HepG2 (cell line): ENCODE measurements at regions not wholly inside any gene's neighbourhood (a gene's known extent, or its start where the extent isn't known, plus 50 kb on each side); places are given as distances from the start of the nearest gene placed in this dataset.

Source experiments
- ADNP ChIP-seq: sonication (generic); formaldehyde crosslinking; IDR thresholded peaks from 2 replicates; pipeline ENCODE4 v1.4.0; 2020; ENCODE audit warnings: missing genetic modification reagents
- FOXO1 ChIP-seq: sonication (generic); formaldehyde crosslinking; IDR thresholded peaks from 2 replicates; pipeline ENCODE4 v1.4.0; 2020; ENCODE audit warnings: missing genetic modification reagents
- NCOA2 ChIP-seq: sonication (generic); formaldehyde crosslinking; IDR thresholded peaks from 2 replicates; pipeline ENCODE4 v1.8.0; 2022; ENCODE audit warnings: inconsistent platforms
- PAWR ChIP-seq: sonication (generic); formaldehyde crosslinking; IDR thresholded peaks from 2 replicates; pipeline ENCODE4 v1.4.0; 2020; ENCODE audit warnings: missing genetic modification reagents, mild to moderate bottlenecking, borderline replicate concordance
- REXO4 ChIP-seq: sonication (generic); formaldehyde crosslinking; IDR thresholded peaks from 2 replicates; pipeline ENCODE4 v1.8.0; 2022; ENCODE audit warnings: missing genetic modification reagents, mild to moderate bottlenecking, borderline replicate concordance
- SRY ChIP-seq: sonication (generic); formaldehyde crosslinking; IDR thresholded peaks from 2 replicates; pipeline ENCODE4 v1.8.0; 2022; ENCODE audit warnings: mild to moderate bottlenecking, missing genetic modification reagents
- U2AF2 ChIP-seq: fragments of 200-400 bp; formaldehyde crosslinking; IDR thresholded peaks from 2 replicates; pipeline ENCODE4 v1.6.1; 2017; ENCODE audit warnings: low read depth, mild to moderate bottlenecking, low read length
- ZFP1 ChIP-seq: IDR thresholded peaks from 2 replicates; pipeline ENCODE4 v1.6.1; 2016
- ZNF432 ChIP-seq: sonication (generic); formaldehyde crosslinking; IDR thresholded peaks from 2 replicates; pipeline ENCODE4 v1.5.0; 2020; ENCODE audit warnings: missing genetic modification reagents, mild to moderate bottlenecking, borderline replicate concordance
- ZNF44 ChIP-seq: sonication (generic); formaldehyde crosslinking; IDR thresholded peaks from 2 replicates; pipeline ENCODE4 v1.5.1; 2020; ENCODE audit warnings: mild to moderate bottlenecking, missing genetic modification reagents
- ZNF766 ChIP-seq: sonication (generic); formaldehyde crosslinking; IDR thresholded peaks from 2 replicates; pipeline ENCODE4 v1.5.0; 2020; ENCODE audit warnings: missing genetic modification reagents, borderline replicate concordance
- ZNF83 ChIP-seq: sonication (generic); formaldehyde crosslinking; IDR thresholded peaks from 2 replicates; pipeline ENCODE4 v1.4.0; 2020; ENCODE audit warnings: missing genetic modification reagents, mild to moderate bottlenecking, borderline replicate concordance
- TF ChIP-seq, protein P1 (sequence below): sonication (generic); formaldehyde crosslinking; IDR thresholded peaks from 2 replicates; pipeline ENCODE4 v1.4.0; 2020; ENCODE audit warnings: missing genetic modification reagents
- TF ChIP-seq, protein P2 (sequence below): sonication (generic); formaldehyde crosslinking; IDR thresholded peaks from 2 replicates; pipeline ENCODE4 v1.4.0; 2020; ENCODE audit warnings: mild to moderate bottlenecking, low read depth, missing genetic modification reagents
- TF ChIP-seq, protein P3 (sequence below): sonication (generic); formaldehyde crosslinking; IDR thresholded peaks from 2 replicates; pipeline ENCODE4 v1.5.1; 2020; ENCODE audit warnings: mild to moderate bottlenecking, missing genetic modification reagents, borderline replicate concordance
- TF ChIP-seq, protein P4 (sequence below): IDR thresholded peaks from 2 replicates; pipeline ENCODE4 v1.6.1; 2016
- TF ChIP-seq, protein P5 (sequence below): sonication (generic); formaldehyde crosslinking; conservative IDR thresholded peaks from 2 replicates; pipeline ENCODE4 v1.4.0; 2020; ENCODE audit warnings: mild to moderate bottlenecking, missing genetic modification reagents, moderate library complexity

DNA sequence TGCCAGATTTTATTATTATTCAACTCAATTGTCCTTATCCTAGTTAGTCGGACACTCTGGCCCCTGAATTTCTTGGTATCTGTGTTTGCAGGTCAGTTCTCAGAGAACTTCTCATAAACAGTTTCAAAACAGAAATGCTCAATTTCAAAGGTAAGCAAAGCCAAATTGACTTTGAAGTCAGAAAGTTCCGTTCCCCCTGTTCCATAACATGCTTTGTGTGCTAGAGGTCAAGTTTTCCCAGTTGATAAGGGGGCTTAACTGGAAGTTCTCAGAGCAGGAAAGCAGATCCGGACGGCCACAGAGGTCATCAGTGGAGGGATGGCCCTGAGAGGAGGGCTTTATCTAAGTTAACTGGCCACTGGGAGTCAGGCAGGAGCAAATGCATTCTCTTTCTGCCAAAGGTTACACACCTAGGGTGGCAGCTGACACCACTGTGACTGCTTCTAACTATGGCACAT lies 417.2 kb downstream of the COG6 start (continued):
- TF ChIP-seq ZNF432 (no peak), ZNF83 (CRISPR knock-in tag) (no peak), ZNF766 (CRISPR knock-in tag) (no peak), ZFP1 (CRISPR knock-in tag) (peak; percentile 68; the same call in 1 of the 2 replicates), REXO4 (CRISPR knock-in tag) (no peak), ZNF44 (CRISPR knock-in tag) (no peak), NCOA2 (CRISPR knock-in tag) (peak; percentile 97), U2AF2 (no peak), SRY (CRISPR knock-in tag) (no peak), FOXO1 (CRISPR knock-in tag) (peak; percentile 95), PAWR (CRISPR knock-in tag) (no peak), ADNP (no peak)
- TF ChIP-seq, protein P1, sequence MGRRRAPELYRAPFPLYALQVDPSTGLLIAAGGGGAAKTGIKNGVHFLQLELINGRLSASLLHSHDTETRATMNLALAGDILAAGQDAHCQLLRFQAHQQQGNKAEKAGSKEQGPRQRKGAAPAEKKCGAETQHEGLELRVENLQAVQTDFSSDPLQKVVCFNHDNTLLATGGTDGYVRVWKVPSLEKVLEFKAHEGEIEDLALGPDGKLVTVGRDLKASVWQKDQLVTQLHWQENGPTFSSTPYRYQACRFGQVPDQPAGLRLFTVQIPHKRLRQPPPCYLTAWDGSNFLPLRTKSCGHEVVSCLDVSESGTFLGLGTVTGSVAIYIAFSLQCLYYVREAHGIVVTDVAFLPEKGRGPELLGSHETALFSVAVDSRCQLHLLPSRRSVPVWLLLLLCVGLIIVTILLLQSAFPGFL (CRISPR knock-in tag), result no peak
- TF ChIP-seq, protein P2, sequence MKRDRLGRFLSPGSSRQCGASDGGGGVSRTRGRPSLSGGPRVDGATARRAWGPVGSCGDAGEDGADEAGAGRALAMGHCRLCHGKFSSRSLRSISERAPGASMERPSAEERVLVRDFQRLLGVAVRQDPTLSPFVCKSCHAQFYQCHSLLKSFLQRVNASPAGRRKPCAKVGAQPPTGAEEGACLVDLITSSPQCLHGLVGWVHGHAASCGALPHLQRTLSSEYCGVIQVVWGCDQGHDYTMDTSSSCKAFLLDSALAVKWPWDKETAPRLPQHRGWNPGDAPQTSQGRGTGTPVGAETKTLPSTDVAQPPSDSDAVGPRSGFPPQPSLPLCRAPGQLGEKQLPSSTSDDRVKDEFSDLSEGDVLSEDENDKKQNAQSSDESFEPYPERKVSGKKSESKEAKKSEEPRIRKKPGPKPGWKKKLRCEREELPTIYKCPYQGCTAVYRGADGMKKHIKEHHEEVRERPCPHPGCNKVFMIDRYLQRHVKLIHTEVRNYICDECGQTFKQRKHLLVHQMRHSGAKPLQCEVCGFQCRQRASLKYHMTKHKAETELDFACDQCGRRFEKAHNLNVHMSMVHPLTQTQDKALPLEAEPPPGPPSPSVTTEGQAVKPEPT (CRISPR knock-in tag), result no peak
- TF ChIP-seq, protein P3, sequence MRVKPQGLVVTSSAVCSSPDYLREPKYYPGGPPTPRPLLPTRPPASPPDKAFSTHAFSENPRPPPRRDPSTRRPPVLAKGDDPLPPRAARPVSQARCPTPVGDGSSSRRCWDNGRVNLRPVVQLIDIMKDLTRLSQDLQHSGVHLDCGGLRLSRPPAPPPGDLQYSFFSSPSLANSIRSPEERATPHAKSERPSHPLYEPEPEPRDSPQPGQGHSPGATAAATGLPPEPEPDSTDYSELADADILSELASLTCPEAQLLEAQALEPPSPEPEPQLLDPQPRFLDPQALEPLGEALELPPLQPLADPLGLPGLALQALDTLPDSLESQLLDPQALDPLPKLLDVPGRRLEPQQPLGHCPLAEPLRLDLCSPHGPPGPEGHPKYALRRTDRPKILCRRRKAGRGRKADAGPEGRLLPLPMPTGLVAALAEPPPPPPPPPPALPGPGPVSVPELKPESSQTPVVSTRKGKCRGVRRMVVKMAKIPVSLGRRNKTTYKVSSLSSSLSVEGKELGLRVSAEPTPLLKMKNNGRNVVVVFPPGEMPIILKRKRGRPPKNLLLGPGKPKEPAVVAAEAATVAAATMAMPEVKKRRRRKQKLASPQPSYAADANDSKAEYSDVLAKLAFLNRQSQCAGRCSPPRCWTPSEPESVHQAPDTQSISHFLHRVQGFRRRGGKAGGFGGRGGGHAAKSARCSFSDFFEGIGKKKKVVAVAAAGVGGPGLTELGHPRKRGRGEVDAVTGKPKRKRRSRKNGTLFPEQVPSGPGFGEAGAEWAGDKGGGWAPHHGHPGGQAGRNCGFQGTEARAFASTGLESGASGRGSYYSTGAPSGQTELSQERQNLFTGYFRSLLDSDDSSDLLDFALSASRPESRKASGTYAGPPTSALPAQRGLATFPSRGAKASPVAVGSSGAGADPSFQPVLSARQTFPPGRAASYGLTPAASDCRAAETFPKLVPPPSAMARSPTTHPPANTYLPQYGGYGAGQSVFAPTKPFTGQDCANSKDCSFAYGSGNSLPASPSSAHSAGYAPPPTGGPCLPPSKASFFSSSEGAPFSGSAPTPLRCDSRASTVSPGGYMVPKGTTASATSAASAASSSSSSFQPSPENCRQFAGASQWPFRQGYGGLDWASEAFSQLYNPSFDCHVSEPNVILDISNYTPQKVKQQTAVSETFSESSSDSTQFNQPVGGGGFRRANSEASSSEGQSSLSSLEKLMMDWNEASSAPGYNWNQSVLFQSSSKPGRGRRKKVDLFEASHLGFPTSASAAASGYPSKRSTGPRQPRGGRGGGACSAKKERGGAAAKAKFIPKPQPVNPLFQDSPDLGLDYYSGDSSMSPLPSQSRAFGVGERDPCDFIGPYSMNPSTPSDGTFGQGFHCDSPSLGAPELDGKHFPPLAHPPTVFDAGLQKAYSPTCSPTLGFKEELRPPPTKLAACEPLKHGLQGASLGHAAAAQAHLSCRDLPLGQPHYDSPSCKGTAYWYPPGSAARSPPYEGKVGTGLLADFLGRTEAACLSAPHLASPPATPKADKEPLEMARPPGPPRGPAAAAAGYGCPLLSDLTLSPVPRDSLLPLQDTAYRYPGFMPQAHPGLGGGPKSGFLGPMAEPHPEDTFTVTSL (CRISPR knock-in tag), result peak; percentile 98
- TF ChIP-seq, protein P4, sequence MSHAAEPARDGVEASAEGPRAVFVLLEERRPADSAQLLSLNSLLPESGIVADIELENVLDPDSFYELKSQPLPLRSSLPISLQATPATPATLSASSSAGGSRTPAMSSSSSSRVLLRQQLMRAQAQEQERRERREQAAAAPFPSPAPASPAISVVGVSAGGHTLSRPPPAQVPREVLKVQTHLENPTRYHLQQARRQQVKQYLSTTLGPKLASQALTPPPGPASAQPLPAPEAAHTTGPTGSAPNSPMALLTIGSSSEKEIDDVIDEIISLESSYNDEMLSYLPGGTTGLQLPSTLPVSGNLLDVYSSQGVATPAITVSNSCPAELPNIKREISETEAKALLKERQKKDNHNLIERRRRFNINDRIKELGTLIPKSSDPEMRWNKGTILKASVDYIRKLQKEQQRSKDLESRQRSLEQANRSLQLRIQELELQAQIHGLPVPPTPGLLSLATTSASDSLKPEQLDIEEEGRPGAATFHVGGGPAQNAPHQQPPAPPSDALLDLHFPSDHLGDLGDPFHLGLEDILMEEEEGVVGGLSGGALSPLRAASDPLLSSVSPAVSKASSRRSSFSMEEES (CRISPR knock-in tag), result peak; percentile 77
- TF ChIP-seq, protein P5, sequence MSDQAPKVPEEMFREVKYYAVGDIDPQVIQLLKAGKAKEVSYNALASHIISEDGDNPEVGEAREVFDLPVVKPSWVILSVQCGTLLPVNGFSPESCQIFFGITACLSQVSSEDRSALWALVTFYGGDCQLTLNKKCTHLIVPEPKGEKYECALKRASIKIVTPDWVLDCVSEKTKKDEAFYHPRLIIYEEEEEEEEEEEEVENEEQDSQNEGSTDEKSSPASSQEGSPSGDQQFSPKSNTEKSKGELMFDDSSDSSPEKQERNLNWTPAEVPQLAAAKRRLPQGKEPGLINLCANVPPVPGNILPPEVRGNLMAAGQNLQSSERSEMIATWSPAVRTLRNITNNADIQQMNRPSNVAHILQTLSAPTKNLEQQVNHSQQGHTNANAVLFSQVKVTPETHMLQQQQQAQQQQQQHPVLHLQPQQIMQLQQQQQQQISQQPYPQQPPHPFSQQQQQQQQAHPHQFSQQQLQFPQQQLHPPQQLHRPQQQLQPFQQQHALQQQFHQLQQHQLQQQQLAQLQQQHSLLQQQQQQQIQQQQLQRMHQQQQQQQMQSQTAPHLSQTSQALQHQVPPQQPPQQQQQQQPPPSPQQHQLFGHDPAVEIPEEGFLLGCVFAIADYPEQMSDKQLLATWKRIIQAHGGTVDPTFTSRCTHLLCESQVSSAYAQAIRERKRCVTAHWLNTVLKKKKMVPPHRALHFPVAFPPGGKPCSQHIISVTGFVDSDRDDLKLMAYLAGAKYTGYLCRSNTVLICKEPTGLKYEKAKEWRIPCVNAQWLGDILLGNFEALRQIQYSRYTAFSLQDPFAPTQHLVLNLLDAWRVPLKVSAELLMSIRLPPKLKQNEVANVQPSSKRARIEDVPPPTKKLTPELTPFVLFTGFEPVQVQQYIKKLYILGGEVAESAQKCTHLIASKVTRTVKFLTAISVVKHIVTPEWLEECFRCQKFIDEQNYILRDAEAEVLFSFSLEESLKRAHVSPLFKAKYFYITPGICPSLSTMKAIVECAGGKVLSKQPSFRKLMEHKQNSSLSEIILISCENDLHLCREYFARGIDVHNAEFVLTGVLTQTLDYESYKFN (CRISPR knock-in tag), result peak; percentile 95
